Amniotic epithelial cell (primary cell): ENCODE measurements at regions not wholly inside any gene's neighbourhood (a gene's known extent, or its start where the extent isn't known, plus 50 kb on each side); places are given as distances from the start of the nearest gene placed in this dataset.

Source experiments
- DNase-seq: peaks from one replicate; pipeline ENCODE4 v3.0.0-alpha.2; 2010; ENCODE audit warnings: low read depth

DNA sequence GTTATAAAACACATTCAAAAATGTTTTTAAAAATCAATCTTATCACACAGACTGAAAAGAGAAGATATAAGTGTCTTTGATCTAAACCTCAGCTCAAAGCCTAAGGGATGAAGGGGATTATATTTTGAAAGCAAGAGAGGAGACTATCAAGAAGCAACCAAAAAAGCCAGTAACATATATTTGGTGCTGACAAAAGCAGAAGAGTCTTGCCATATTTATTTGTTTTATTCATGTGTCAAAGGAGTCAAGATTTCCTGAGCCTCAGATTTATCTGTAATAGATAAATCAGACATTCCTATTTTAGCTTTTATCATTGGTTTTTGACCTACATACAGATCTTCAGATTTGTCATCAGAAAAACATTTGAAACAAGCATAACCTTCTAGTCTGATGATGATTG is 798.6 kb upstream of the PCDH9 start:
- no peak for DNase-seq

DNA sequence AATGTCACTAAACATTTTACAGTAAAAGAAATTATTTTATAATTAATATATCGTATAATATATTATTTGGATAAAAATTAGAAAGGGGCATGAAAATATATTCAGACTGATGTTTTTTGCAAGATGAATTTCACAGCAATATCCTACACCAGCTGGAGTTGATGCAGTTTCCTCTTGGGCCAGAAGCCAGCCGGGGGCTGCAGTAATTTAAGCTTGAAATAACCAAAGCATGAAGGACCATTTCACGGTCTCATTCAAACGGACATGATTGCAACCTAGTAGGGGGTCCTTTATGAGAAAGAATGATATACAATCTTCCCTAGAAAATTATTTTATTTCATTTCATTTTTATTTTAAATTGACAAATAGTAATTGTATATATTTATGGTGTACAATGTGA is 797.2 kb upstream of the PCDH9 start:
- no peak for DNase-seq

DNA sequence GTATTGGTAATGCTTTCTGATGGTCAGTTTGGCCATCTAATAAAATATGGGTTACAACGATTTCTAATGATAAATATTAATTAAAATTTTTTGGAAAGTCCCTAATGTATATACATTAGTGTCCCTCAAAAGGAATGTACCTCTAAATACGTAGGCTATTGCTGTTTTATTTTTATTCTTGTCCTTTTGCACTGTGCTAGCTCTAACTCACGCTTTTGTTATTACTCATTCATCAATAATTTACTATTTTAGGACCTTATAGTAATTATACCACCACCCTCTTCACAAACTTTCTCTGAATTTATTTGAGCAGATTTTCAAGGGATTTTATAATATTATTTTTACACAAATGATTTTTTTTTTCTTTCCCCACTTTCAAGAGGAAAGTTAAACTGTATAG is 795.9 kb upstream of the PCDH9 start:
- DNase-seq = no peak

DNA sequence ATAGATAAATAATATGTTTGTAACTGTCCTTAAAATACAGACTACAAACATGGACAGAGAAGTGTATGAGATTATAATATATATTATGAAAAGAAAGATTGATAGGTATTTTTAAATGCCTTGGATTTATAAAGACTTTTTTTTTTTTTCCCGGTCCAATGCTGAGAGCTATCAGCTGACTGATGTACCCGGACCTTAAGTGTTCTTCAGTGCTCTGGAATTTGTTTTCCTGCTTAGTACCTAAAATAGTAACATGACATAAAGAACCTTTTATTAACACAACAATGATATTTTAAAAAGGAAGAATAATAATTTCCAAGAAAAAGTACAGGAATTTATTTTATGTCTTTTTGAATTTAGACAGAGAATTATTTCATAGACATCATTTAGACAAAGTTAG is 795.5 kb upstream of the PCDH9 start:
- no peak for DNase-seq

DNA sequence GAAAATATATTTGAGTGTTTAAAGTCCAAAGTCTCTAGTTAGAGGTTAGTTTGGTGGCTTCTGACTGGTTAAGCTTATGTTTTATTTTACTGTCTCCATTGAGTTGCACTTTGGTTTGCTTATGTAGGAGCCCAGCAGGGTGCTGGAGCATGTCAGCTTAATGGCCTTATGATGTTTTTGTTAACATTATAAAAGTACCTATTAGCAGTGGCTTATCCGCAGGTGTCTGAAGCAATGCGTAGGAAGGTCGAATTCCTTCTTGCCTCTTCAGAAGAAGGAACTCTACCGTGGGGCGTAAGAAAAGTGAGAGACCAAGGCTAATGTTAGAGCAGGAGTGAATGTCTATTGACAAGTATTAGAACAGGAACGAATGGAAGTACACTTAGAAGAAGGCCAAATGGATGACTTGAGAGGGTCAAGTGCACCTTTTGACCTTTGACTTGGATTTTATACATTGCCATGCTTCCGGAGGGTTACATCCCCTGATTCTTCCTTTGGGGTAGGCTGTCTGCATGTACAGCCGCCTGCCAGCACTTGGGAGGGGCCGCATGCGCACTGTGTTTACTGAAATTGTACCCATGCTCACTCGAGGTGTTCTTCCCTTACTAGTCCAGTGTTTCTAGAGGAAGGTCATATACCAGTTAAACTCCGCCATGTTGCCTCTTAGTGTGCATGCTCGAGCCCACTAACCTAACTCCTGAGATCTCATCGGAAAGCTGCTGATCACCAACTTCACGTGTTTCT is 793.9 kb upstream of the PCDH9 start:
- DNase-seq = no peak

DNA sequence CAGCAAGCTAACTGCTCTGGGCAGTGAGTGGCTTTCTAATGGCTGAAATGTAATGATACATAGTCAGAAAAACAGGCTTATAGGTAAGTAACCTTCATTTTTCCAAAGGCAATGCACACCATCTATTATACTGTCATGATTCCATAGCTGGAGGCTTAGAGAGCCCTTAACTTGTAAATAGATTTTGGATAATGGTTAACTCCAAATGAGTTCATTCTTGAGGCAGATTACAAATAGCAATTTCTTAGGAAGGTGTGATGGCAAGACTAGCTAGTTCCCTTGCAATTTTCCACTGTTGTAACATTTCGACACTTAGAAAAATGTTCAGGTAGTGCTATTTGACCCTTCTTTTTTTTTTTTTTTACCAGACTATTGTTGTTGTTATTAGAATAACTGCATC is 789.8 kb upstream of the PCDH9 start:
- no peak for DNase-seq

DNA sequence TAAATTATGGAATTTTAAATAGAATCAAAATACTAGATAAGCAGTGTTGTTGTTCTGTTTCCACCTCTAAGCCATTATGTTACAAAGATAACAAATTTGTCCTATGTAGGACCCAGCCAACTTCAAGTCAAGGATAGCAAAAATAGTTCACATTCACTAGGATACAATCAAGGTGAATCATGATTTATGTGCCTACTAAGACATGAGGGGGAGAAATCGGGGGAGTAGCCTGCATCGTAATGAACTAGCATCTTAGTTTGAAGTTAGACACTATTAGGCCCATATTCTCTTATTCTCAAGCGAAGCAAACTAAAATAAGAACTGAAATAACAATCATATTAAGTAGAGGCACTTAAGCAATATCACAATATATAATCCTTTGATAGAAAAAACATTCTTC is 779.4 kb upstream of the PCDH9 start:
- no peak for DNase-seq

DNA sequence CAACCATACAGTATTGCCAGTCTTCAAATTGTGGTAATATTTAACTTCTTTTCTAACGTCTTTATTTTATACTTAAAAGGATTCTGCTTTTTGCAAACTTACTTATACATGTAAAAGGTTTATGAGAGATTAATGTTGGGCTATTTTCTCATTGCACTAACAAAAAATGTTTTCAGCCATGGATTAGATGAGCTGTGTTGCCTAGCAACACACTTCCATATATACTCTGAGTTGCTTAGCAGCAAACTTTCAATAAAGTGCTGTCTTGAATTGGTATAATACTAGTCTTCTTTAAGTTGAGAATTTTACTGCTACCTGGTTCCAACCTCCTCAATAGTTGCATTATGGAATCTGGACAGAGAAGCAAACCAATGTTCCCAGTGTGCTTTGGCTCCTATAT is 777.4 kb upstream of the PCDH9 start:
- DNase-seq = no peak

DNA sequence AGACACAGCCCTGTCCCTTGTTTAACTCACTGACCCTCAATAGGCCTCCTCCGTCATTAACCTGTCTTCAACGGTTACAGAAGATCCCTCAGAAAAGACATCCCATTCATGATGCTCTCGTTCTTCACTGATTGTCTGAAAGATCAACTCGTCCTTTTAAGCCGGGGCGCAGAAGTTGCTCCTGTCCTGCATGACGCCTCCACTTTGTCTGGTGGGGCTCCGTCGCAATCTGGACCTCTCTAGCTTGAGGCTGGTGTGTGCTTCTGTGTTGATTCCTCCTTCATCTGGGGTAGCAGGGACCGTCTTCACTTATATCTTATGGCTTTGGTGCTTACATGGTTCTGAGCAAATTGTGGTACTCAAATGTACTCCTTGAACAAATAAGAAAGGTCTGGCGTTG is 766.0 kb upstream of the PCDH9 start:
- DNase-seq = no peak

DNA sequence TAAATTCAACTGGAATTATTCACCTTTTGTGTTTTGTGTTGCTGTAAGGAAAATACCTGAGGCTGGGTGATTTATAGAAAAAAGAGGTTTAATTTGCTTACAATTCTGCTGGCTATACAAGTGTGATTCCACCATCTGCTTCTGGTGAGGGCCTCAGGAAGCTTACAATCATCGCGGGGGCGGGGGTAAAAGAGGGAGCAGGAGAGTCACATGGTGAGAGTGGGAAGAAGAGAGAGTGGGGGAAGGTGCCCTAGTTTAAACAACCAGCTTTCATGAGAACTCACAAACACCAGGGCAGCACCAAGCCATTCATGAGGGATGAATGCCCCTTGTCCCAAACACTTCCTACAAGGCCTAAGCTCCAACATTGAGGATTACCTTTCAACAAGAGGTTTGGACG is 760.7 kb upstream of the PCDH9 start:
- no peak for DNase-seq

DNA sequence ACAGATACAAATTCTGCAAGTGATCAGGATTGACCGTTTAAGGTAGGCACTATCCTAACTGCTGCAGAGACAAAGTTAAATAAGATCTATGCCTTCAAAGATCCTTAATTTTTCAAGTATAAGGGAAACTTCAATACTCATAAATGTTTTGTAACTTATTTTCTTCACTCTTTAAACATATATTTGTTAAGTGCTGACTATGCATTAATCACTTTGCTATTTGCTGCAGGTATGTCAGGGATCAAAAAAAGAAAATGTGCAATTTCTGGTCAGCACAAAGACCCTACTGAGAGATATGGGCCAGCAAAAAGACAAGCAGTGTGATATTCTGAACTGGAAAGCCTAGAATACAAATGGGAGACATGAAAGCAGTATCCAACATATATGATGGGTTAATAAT is 756.1 kb upstream of the PCDH9 start:
- DNase-seq = no peak

DNA sequence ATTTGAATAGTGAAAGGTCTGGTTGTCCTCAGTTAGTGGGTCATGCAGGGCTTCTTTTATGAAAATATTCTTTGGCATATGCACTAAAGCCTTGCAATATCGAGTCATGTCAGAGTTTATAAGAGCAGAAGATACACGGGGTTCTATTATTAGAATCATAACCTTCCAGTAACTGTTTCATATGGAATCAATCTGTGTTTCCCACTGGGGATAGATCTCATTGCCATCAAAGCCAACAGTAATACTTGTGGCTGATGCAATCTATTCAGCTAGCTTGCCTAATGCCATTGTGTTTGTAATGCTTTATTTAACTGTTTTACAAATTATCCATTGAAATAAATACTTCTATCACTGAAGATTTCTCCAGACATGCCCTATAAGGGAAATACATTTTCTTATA is 746.9 kb upstream of the PCDH9 start:
- no peak for DNase-seq

DNA sequence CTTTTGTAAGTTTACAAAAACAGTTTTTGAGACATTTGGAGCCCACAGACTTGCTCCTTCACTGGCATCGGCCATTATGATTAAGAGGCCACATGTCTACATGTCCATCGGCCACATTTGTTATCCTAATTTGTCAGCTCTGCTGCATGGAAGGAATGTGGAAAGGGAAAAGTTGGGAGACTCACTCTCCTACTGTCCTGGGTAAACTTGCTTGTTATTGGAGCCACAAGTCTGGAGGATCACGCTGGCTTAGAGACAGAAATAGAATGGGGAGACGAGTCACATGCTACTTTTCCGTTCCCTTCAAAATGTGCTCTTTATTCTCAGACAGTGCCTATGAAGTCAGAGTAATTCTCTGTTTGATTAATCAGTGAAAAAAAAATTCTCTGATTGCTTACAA is 741.2 kb upstream of the PCDH9 start:
- DNase-seq = no peak

DNA sequence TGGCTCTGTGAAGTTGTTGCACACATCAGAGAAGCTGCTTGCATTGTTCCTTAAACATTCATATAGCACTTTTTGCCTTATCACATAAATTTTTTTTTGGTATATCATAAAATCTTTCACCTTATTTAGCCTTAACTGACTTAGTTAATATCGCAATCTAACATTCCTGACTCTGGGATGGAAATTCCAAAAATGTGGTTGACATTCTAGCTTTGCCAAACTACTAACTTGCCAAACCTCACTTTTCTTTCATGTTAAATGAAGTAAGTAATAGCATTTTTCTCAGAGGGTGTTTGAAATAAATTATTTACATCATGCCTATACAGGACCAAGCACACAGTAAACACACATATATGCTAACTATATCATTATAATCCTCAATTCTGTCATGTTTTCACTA is 736.9 kb upstream of the PCDH9 start:
- no peak for DNase-seq

DNA sequence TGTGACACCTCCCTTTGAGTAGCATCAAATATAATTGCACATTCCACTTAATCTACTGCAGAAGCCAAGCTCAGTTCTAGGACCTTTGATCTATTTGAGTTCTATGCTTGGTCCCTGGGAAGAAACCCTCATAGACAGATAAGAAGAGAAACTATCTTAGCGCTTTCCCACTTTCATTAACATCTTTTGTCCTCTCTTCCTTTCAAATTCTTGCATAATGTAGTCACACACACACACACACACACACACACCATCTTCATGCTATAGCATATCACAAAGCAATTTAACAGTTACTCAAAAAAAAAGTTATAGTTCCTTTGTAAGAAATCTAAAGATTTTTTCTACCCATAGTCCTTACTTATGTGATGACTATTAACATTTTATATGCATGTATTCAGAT is 735.9 kb upstream of the PCDH9 start:
- DNase-seq = no peak

DNA sequence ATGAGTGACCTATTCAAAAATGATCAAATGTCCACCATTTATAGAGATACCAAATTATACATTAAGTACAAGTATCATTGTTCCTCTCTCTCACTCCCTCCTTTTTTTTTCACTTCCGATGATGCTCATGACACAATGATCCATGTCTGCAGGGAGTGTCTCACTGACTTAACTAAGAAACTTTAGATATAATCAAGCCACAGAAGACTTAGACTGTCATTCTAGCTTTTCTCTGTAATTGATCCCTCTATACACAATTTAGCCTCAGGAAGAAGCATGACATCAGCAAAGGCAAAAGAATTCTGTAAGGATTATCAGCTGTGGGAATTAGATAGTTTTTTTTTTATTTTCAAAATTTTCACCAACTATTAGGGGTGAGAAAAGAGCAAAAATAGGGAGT is 734.9 kb upstream of the PCDH9 start:
- DNase-seq = no peak

DNA sequence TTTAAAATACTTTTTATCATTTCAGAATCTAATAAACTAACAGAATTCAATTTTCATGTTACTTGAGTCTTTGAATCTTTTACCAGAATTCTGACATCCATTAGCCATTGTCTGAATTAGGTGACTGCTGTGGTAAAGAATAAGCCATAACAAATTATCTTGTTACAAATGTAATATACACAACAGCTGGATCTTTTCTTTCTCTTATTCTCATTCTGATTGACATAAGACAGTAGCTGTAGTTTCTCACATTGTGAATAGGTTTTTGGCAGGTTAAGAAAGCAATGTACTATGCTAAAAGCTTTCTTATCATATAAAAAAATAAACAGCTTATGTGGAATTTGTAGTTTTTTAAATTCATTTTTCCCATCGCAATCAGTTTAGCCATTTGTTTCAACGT is 734.0 kb upstream of the PCDH9 start:
- DNase-seq = no peak

DNA sequence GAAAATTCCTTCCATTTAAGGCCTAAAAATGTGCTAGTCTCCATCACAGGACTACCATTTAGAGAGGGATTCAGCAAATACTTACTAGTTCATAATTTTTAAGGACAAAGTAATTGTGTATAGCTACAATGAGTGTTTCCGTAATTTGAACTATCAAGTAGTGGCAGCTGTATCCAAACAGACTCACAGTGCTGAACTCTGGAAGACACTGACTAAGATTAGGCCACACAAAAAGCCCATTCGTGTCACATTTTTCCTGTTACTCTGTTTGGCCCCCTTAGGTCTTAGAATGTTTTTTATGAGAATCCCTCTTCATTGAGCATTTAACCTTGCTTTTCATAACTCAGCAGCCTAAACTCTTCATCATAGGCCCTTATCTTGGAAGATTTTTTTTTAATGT is 731.2 kb upstream of the PCDH9 start:
- no peak for DNase-seq

DNA sequence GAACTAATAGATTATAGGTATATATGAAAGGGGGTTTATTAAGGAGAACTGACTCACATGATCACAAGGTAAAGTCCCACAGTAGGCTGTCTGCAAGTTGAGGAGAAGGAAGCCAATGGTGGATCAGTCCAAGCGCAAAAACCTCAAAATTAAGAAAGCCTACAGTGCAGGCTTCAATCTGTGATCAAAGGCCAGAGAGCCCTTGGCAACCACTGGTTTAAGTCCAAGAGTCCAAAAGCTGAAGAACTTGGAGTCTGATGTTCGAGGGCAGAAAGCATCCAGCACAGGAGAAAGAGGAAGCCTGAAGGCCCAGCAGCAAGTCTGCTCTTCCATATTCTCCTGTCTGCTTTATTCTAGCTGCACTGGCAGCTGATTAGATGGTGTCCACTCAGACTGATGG is 721.3 kb upstream of the PCDH9 start:
- DNase-seq = no peak

DNA sequence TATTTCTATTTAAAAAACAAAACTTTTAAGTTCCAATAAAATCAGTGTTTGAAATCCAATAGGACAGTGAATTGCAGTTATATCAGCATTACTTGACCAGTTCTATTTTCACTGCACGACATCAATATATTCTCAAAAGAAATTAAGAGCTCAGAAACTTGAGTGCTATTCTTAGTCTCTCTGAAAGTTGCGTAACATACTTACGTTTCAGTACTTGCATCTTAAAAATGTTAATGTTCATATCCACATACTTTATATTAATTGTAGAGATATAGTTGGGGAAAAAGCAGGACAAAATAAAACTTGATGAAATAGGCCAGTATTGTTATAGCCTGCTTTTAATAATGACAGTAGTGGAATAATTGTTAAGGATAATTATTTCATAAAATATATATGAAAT is 720.5 kb upstream of the PCDH9 start:
- DNase-seq = no peak

DNA sequence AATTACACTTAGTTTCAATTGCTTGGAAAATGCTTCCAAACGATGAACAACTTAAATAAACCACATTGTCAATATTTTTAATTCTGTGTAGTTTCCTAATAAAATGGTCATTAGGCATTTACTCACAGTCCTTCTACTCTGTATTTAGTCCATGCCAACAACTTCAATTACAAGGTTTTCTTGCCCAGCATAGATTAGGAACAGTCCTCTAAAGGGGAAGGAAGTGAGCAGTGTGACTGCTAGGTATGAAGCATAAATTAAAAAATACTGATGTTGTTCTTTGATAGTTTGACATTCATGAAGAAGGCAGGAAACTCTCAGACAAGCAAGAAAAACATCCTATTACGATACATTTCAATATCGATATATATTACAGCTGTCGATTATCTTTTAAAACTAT is 716.0 kb upstream of the PCDH9 start:
- no peak for DNase-seq

DNA sequence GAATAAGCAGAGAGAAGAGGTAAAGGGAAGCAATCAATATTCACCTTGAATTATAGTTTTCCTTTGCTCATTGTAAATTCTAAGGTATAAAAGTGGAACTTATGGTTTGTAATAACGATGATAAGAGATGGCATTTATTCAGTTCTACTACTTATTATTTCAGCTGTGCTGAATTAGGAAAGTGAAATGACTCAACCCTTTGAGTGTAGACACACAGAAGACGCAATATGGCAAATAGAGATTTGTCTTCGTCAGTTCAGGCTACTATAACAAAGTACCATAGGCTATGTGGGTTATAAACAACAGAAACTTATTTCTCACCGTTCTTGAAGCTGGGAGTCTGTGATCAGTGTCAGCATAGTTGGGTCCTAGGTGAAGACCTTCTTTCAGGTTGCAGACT is 713.0 kb upstream of the PCDH9 start:
- no peak for DNase-seq

DNA sequence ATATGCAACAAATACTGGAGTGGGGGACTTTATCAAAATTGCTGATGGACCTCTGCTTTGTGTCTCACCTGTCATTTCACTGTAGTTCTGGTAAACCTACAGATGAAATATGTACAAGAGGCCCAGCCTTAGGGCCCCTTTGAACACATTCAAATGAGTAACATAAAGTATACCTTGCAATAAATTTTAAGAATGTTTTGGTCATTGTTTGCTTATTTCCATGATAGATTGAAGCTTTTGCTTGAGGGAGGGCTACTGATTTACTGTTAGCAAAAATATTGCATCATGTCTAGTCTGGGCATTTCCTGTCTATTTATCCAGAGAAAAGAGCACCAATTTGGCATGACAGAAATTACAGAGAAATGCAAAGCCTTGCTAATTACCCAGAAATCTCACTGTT is 705.5 kb upstream of the PCDH9 start:
- peak; percentile 0 for DNase-seq

DNA sequence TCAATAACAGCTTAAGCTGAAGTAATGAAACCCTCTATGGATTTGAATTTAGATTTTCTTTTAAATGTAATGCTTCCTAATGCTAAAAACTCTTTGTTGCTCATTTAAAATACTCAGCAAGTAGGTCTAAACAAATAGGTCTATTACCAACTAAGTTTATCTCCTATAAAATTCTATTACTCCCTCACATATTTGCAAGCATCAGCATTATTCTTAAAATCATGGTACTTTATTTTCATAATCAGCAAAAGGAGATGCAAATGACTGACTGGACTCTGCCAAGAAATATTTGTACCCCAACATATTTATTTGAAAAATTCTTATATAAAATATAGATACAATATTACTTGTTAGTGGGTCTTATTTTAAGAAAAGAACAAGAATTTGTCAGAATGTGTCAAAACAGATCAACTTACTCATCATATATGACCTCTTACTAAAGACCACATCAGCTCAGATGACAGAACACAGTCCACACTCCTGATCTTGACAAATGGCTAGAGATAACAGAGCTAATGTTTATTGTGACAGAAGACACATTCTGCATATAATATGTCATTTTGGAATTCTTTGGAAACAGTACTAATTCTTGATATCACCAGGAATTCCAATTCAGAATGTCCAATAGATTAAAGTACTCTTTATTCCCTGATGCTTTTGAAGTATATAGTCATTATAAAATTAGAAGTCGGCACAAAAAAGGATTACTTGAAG is 704.6 kb upstream of the PCDH9 start:
- DNase-seq = peak; percentile 14
